Urinary bladder (tissue), 3 donors: ENCODE measurements at regions not wholly inside any gene's neighbourhood (a gene's known extent, or its start where the extent isn't known, plus 50 kb on each side); places are given as distances from the start of the nearest gene placed in this dataset.

Source experiments
- DNase-seq: peaks from one replicate; pipeline ENCODE4 v3.0.0-alpha.2; 2015; ENCODE audit errors: extremely low spot score
- H3K27ac ChIP-seq: one replicate; pipeline ENCODE4 v1.5.1; 2013; ENCODE audit warnings: low read depth, mild to moderate bottlenecking, moderate library complexity
- H3K36me3 ChIP-seq: one replicate; pipeline ENCODE4 v1.6.1; 2013; ENCODE audit warnings: mild to moderate bottlenecking, moderate library complexity; ENCODE audit not compliant: insufficient read depth
- H3K4me1 ChIP-seq: one replicate; pipeline ENCODE4 v1.6.1; 2013; ENCODE audit warnings: mild to moderate bottlenecking, moderate library complexity; ENCODE audit not compliant: insufficient read depth
- H3K4me3 ChIP-seq: one replicate; pipeline ENCODE4 v1.5.1; 2013; ENCODE audit warnings: low read depth, low read length
- WGBS: extraction: QIAGEN DNeasy Blood & Tissue Kit; methylation state at CpG from one replicate; pipeline ENCODE4 v1.1.7; 2013; 5-methylcytosine and 5-hydroxymethylcytosine counted together
- donor health status: healthy with polysubstance abuse.
- donor health status: healthy.

GRCh38 chr2:16315458-16315835 lies 350.2 kb downstream of the CYRIA start:
- Histone ChIP-seq H3K27ac (no peak overlapping the region), H3K4me1 (no peaks in the 10 kb centered on the region), H3K36me3 (no peaks in the 10 kb centered on the region), H3K4me3 (no peak overlapping the region)
- no peak for DNase-seq
- WGBS: 71% methylated on average over 5 of the region's 5 CpGs

- H3K36me3 ChIP-seq: no peaks in the 10 kb centered on the region
- H3K27ac ChIP-seq: no peak overlapping the region
- H3K4me3 ChIP-seq: no peak overlapping the region
- DNase-seq: no peak
- 85% methylated on average over 8 of the region's 8 CpGs for WGBS
- no peaks in the 10 kb centered on the region for H3K4me1 ChIP-seq
Observed at GRCh38 chr2:16314691-16315457, 350.8 kb downstream of the CYRIA start.

DNA sequence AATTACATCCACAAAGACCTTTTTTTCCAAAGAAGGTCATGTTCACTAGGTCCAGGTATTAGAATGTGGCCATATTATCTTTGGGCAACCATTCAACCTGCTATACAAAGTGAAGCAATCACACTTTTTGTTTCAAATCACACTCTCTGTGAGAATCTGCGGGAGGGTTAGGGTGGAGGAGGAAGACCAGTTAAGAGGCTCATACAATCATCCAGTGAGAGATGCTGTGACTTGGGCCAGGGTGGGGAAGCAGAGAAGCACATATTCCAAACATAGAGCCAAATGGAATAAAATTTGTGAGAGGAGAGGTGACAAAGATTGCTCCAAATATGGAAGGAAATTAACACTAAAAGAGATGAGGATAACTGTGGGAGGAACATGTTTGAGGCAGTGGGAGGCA lies 351.6 kb downstream of the CYRIA start:
- Histone ChIP-seq H3K4me3 (no peak overlapping the region), H3K4me1 (no peaks in the 10 kb centered on the region), H3K27ac (no peak overlapping the region), H3K36me3 (no peaks in the 10 kb centered on the region)
- no peak for DNase-seq
- 96% methylated on average over 1 of the region's 1 CpG for whole genome bisulfite sequencing

GRCh38 chr2:16313235-16313975 lies 352.2 kb downstream of the CYRIA start:
- Histone ChIP-seq H3K27ac (no peak overlapping the region), H3K4me1 (no peaks in the 10 kb centered on the region), H3K36me3 (no peaks in the 10 kb centered on the region), H3K4me3 (no peak overlapping the region)
- DNase-seq: no peak
- 91% methylated on average over 9 of the region's 9 CpGs for WGBS

DNA sequence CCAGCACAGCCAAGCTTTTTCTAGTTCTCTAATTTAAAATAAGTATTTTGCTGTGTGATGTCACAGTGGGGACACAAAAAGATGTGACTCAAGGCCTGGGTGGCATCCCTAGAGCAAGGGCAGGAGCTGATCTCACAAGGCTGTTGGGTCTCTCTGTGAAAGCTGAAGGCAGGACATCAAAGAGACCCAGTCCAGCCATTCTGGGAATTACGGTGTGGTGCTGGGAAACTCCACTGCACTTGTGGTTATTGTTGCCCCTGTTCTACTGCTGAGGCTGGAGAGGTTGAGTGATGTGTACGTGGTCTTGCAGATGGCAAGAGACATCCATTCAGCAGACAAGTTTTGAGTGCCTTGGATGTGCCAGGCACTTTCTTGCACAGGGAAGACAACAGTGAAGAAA lies 352.9 kb downstream of the CYRIA start:
- 80% methylated on average over 2 of the region's 2 CpGs for WGBS
- no peak overlapping the region for H3K27ac ChIP-seq
- no peak for DNase-seq

GRCh38 chr2:16311521-16312440 lies 353.9 kb downstream of the CYRIA start:
- Histone ChIP-seq H3K36me3 (no peaks in the 10 kb centered on the region), H3K4me1 (no peaks in the 10 kb centered on the region), H3K4me3 (no peak overlapping the region), H3K27ac (no peak overlapping the region)
- WGBS: 55% methylated on average over 8 of the region's 8 CpGs
- no peak for DNase-seq

More for the DNA sequence above, 352.9 kb downstream of the CYRIA start:
- no peaks in the 10 kb centered on the region for H3K36me3 ChIP-seq
- H3K4me1 ChIP-seq: no peaks in the 10 kb centered on the region
- no peak overlapping the region for H3K4me3 ChIP-seq

DNA sequence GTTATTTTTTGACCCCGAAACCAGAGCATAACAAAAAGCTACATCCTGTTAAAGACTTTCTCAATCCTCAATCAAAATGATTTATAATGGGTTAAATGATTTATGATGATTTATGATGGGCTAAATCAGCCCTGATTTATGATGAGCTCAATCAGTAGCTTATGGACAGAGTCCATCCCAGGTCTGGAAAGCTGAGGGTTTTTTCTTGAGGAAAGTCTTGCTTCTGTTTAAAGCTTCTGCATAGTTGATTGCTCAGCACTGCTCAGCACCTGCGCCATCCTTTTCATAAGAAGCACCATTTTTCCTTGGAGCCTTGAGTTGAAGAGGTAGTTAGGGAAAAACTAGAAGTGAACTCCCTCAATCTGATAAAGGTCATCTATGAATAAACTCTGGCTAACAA lies 356.8 kb downstream of the CYRIA start:
- Histone ChIP-seq H3K27ac (no peak overlapping the region), H3K4me3 (no peak overlapping the region), H3K4me1 (no peaks in the 10 kb centered on the region), H3K36me3 (no peaks in the 10 kb centered on the region)
- WGBS: 90% methylated on average over 2 of the region's 2 CpGs
- no peak for DNase-seq

DNA sequence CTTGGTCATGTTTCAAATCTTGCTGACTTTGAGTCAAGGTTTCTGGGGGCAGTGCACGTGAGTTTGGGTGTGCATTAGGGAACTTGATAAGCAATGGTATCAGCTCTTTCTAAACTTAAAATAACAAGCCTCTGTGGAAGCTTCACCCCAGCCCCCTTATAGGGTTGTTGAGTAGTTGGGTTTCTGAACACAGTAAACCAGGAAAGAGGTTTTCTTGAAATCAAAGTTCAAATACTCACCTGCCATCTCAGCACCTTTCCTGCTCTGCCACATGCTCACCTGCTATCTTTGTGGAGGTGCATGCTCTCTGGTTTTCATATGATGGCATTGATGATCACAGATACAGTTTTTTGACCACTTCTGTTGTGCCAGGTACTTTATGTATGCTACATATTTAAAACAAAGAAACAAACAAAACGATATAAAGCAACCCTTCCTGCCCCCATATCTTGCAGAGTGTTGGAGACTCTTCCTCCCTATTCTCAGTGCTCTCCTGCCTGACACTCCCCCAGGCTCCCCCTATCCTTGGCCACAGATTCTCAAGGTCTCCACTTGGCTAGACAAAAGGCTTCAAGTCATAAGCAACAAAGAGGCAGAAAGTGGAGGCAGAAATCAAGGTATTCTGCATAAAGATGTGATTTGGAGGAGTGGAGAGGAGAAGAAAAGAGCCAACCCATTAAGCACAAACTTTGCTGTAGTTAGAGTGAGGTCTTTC lies 360.6 kb downstream of the CYRIA start:
- Histone ChIP-seq H3K27ac (no peak overlapping the region), H3K36me3 (no peaks in the 10 kb centered on the region), H3K4me1 (no peaks in the 10 kb centered on the region), H3K4me3 (no peak overlapping the region)
- 39% methylated on average over 2 of the region's 2 CpGs for WGBS
- DNase-seq: no peak

DNA sequence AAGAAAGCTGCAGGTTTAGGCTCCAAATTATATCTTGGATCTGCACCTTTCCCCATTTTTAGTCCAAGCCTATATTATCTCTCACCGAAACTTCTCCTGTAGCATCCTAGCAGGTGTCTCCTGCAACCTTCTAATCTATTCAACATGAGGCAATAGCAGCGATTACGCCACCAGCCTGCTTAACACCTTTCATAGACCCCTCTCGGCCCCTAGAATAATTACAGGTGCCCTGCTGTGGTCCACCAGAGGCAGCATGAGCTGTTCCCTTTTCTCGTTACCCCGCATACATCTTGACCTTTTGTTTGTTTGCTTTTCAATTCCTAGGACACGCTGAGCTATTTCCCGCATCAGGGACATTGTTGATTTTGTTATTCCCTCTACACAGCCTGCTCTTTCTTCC lies 361.9 kb downstream of the CYRIA start:
- Histone ChIP-seq H3K4me3 (no peak overlapping the region), H3K27ac (no peak overlapping the region), H3K36me3 (no peaks in the 10 kb centered on the region), H3K4me1 (no peaks in the 10 kb centered on the region)
- no peak for DNase-seq
- WGBS: 62% methylated on average over 8 of the region's 8 CpGs

DNA sequence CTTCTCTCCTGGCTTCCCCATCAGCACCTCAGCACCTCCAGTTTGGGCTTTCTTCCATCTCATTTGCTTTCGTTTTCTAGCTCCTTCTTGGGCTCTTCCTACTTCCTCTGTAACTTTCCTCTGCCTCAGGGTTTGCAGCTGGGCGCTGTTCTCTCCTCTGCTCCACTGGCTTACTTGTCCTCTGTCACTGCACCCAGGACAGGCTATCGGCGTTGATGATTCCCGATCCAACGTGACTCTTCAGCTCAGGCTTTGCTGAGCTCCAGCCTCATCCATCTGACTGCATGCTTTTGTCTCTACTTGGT lies 362.4 kb downstream of the CYRIA start:
- H3K4me3 ChIP-seq: no peak overlapping the region
- no peak for DNase-seq
- 59% methylated on average over 6 of the region's 6 CpGs for WGBS

GRCh38 chr2:16302431-16303272 lies 362.3 kb downstream of the MYCN start:
- H3K27ac ChIP-seq: no peak overlapping the region
- H3K36me3 ChIP-seq: no peaks in the 10 kb centered on the region
- H3K4me1 ChIP-seq: no peaks in the 10 kb centered on the region
- no peak for DNase-seq
- no peak overlapping the region for H3K4me3 ChIP-seq
- WGBS: 54% methylated on average over 11 of the region's 11 CpGs

More for the DNA sequence above, 362.4 kb downstream of the CYRIA start:
- H3K27ac ChIP-seq: no peak overlapping the region
- no peaks in the 10 kb centered on the region for H3K36me3 ChIP-seq
- no peaks in the 10 kb centered on the region for H3K4me1 ChIP-seq

- H3K4me1 ChIP-seq: no peaks in the 10 kb centered on the region
- no peak overlapping the region for H3K4me3 ChIP-seq
- WGBS: 87% methylated on average over 2 of the region's 2 CpGs
Observed at GRCh38 chr2:16301961-16302360, 361.6 kb downstream of the MYCN start.

More at GRCh38 chr2:16301961-16302360, 361.6 kb downstream of the MYCN start:
- H3K36me3 ChIP-seq: no peaks in the 10 kb centered on the region
- no peak overlapping the region for H3K27ac ChIP-seq
- DNase-seq: no peak
